ENCODE measurements at regions not wholly inside any gene's neighbourhood (a gene's known extent, or its start where the extent isn't known, plus 50 kb on each side); places are given as distances from the start of the nearest gene placed in this dataset.
A peak's percentile ranks its signal among the peaks of the same experiment; 100 is the strongest.
"Not testable (repeated sequence)": the region's sequence is repeated elsewhere in the genome, so short reads cannot be mapped to it uniquely, and the experiment has no call there.

- H4K20me1 ChIP-seq (ENCODE audit: insufficient read depth, low read length), result no peaks in the 10 kb centered on the region
- H3K4me1 Mint-ChIP-seq (ENCODE audit: low read depth, unreplicated experiment), result no peaks in the 10 kb centered on the region
- no peaks in the 10 kb centered on the region for H3K4me1 ChIP-seq (ENCODE audit: insufficient read depth, low read length)
- no peaks in the 10 kb centered on the region for H3K27me3 Mint-ChIP-seq (ENCODE audit: low read depth, unreplicated experiment)
- no peaks in the 10 kb centered on the region for H3K27me3 ChIP-seq (ENCODE audit: insufficient read depth, low read length)
- no peak overlapping the region for H3K4me3 ChIP-seq (ENCODE audit: insufficient read depth, low read depth, low read length)
- no peak overlapping the region for H3K4me3 Mint-ChIP-seq (ENCODE audit: unreplicated experiment)
- no peaks in the 10 kb centered on the region for H3K9me3 ChIP-seq (ENCODE audit: insufficient read depth, low read depth, low read length)
- no peak overlapping the region for H2AFZ ChIP-seq (ENCODE audit: low read depth, low read length)
- no peaks in the 10 kb centered on the region for H3K9me3 Mint-ChIP-seq (ENCODE audit: unreplicated experiment)
- FAIRE-seq (no peak), DNase-seq (ENCODE audit: low read depth) (no peak)
- H3K27ac ChIP-seq (ENCODE audit: low read depth, low read length), result no peak overlapping the region
- H3K36me3 Mint-ChIP-seq (ENCODE audit: low read depth, unreplicated experiment), result no peaks in the 10 kb centered on the region
- no peaks in the 10 kb centered on the region for H3K79me2 ChIP-seq (ENCODE audit: insufficient read depth, low read length)
- H3K27ac Mint-ChIP-seq (ENCODE audit: unreplicated experiment), result no peak overlapping the region
- H3K36me3 ChIP-seq (ENCODE audit: insufficient read depth, low read length), result no peaks in the 10 kb centered on the region
- no peak overlapping the region for H3K9ac ChIP-seq (ENCODE audit: low read length)
- H3K4me2 ChIP-seq (ENCODE audit: low read length), result no peak overlapping the region
- TF ChIP-seq CTCF (IDR thresholded peaks at IDR 0.05; ENCODE audit: insufficient read depth, low read depth, low read length), result no peak
- no peak for TF ChIP-seq EZH2 (IDR thresholded peaks at IDR 0.05; ENCODE audit: insufficient read depth, low read length)
Measured at GRCh38 chrX:148120999-148121623, 140.0 kb downstream of the FMR1NB start.

- H3K9me3 Mint-ChIP-seq (ENCODE audit: unreplicated experiment); H3K36me3 Mint-ChIP-seq (ENCODE audit: low read depth, unreplicated experiment); H3K79me2 ChIP-seq (ENCODE audit: insufficient read depth, low read length); H4K20me1 ChIP-seq (ENCODE audit: insufficient read depth, low read length); H3K36me3 ChIP-seq (ENCODE audit: insufficient read depth, low read length); H3K9ac ChIP-seq (ENCODE audit: low read length); H3K27ac ChIP-seq (ENCODE audit: low read depth, low read length); H3K9me3 ChIP-seq (ENCODE audit: insufficient read depth, low read depth, low read length); H3K4me2 ChIP-seq (ENCODE audit: low read length); H3K4me1 ChIP-seq (ENCODE audit: insufficient read depth, low read length); DNase-seq (ENCODE audit: low read depth); H3K4me3 Mint-ChIP-seq (ENCODE audit: unreplicated experiment); H3K27me3 ChIP-seq (ENCODE audit: insufficient read depth, low read length); H3K4me3 ChIP-seq (ENCODE audit: insufficient read depth, low read depth, low read length); FAIRE-seq; H3K27me3 Mint-ChIP-seq (ENCODE audit: low read depth, unreplicated experiment); H3K27ac Mint-ChIP-seq (ENCODE audit: unreplicated experiment); H2AFZ ChIP-seq (ENCODE audit: low read depth, low read length); H3K4me1 Mint-ChIP-seq (ENCODE audit: low read depth, unreplicated experiment): not testable (repeated sequence)
Measured at GRCh38 chrX:148128872-148129505, 147.9 kb downstream of the FMR1NB start.

GRCh38 chrX:148133105-148133725 is 152.1 kb downstream of the FMR1NB start:
- Histone ChIP-seq H2AFZ (ENCODE audit: low read depth, low read length) (no peak overlapping the region), H3K4me2 (ENCODE audit: low read length) (no peak overlapping the region), H3K4me3 (ENCODE audit: insufficient read depth, low read depth, low read length) (no peak overlapping the region), H3K4me1 (ENCODE audit: insufficient read depth, low read length) (no peaks in the 10 kb centered on the region), H3K36me3 (ENCODE audit: insufficient read depth, low read length) (no peaks in the 10 kb centered on the region), H3K9ac (ENCODE audit: low read length) (no peak overlapping the region), H3K27ac (ENCODE audit: low read depth, low read length) (no peak overlapping the region), H3K9me3 (ENCODE audit: insufficient read depth, low read depth, low read length) (no peaks in the 10 kb centered on the region), H3K27me3 (ENCODE audit: insufficient read depth, low read length) (no peaks in the 10 kb centered on the region), H4K20me1 (ENCODE audit: insufficient read depth, low read length) (no peaks in the 10 kb centered on the region), H3K79me2 (ENCODE audit: insufficient read depth, low read length) (no peaks in the 10 kb centered on the region)
- Mint-ChIP-seq H3K4me3 (ENCODE audit: unreplicated experiment) (no peak overlapping the region), H3K27ac (ENCODE audit: unreplicated experiment) (no peak overlapping the region), H3K36me3 (ENCODE audit: low read depth, unreplicated experiment) (no peaks in the 10 kb centered on the region), H3K9me3 (ENCODE audit: unreplicated experiment) (no peaks in the 10 kb centered on the region), H3K4me1 (ENCODE audit: low read depth, unreplicated experiment) (no peaks in the 10 kb centered on the region), H3K27me3 (ENCODE audit: low read depth, unreplicated experiment) (no peaks in the 10 kb centered on the region)
- no peak for TF ChIP-seq EZH2 (IDR thresholded peaks at IDR 0.05; ENCODE audit: insufficient read depth, low read length)
- no peak for TF ChIP-seq CTCF (IDR thresholded peaks at IDR 0.05; ENCODE audit: insufficient read depth, low read depth, low read length)
- DNase-seq (ENCODE audit: low read depth) (no peak), FAIRE-seq (peak; percentile 55)
